HG03039 (cell line): ENCODE measurements at regions not wholly inside any gene's neighbourhood (a gene's known extent, or its start where the extent isn't known, plus 50 kb on each side); places are given as distances from the start of the nearest gene placed in this dataset.

Experiments
- ATAC-seq: cut with Tn5 transposase; IDR thresholded peaks from one replicate; pipeline ENCODE4 v1.9.1; 2021; ENCODE audit warnings: mild to moderate bottlenecking, moderate library complexity; ENCODE audit not compliant: unreplicated experiment

- no peak for ATAC-seq
Measured at GRCh38 chr2:223107825-223108224, 55.8 kb downstream of the KCNE4 start.

- ATAC-seq = no peak
Measured at GRCh38 chr2:223108351-223109050, 56.5 kb downstream of the KCNE4 start.

GRCh38 chr2:223109341-223109740 is 57.4 kb downstream of the KCNE4 start:
- ATAC-seq = no peak

- ATAC-seq = no peak
Measured at GRCh38 chr2:223113161-223113560, 61.2 kb downstream of the KCNE4 start.

GRCh38 chr2:223114170-223114569 is 62.2 kb downstream of the KCNE4 start:
- ATAC-seq = no peak

- ATAC-seq = no peak
Measured at GRCh38 chr2:223114917-223115316, 62.9 kb downstream of the KCNE4 start.

- no peak for ATAC-seq
Measured at GRCh38 chr2:223117533-223117932, 65.5 kb downstream of the KCNE4 start.

GRCh38 chr2:223121283-223121682 is 69.3 kb downstream of the KCNE4 start:
- no peak for ATAC-seq

- ATAC-seq = no peak
Measured at GRCh38 chr2:223122781-223123180, 70.8 kb downstream of the KCNE4 start.

GRCh38 chr2:223123855-223124610 is 72.0 kb downstream of the KCNE4 start:
- ATAC-seq = no peak

GRCh38 chr2:223141606-223142005 is 89.6 kb downstream of the KCNE4 start:
- no peak for ATAC-seq

- no peak for ATAC-seq
Measured at GRCh38 chr2:223142118-223142517, 90.1 kb downstream of the KCNE4 start.

- ATAC-seq = no peak
Measured at GRCh38 chr2:223147431-223147830, 95.4 kb downstream of the KCNE4 start.

- no peak for ATAC-seq
Measured at GRCh38 chr2:223148516-223148915, 96.5 kb downstream of the KCNE4 start.

- no peak for ATAC-seq
Measured at GRCh38 chr2:223155956-223156355, 104.0 kb downstream of the KCNE4 start.

GRCh38 chr2:223161873-223162458 is 110.0 kb downstream of the KCNE4 start:
- ATAC-seq = no peak

- no peak for ATAC-seq
Measured at GRCh38 chr2:223165423-223166214, 113.6 kb downstream of the KCNE4 start.

GRCh38 chr2:223166215-223166493 is 114.2 kb downstream of the KCNE4 start:
- ATAC-seq = no peak

GRCh38 chr2:223166983-223167650 is 115.1 kb downstream of the KCNE4 start:
- ATAC-seq = peak; percentile 53

GRCh38 chr2:223169830-223170605 is 118.0 kb downstream of the KCNE4 start:
- no peak for ATAC-seq
